Breast epithelium (tissue), 3 donors: ENCODE measurements at regions not wholly inside any gene's neighbourhood (a gene's known extent, or its start where the extent isn't known, plus 50 kb on each side); places are given as distances from the start of the nearest gene placed in this dataset.
"Not testable (repeated sequence)": the region's sequence is repeated elsewhere in the genome, so short reads cannot be mapped to it uniquely, and the experiment has no call there.

Experiments
- POLR2A ChIP-seq: fragments of 450-650 bp; IDR thresholded peaks from one replicate; pipeline ENCODE4 v1.6.1; 2016; ENCODE audit warnings: antibody characterized with exemption, mild to moderate bottlenecking, moderate library complexity
- POLR2AphosphoS5 ChIP-seq, 3 donors: sonication (generic); formaldehyde crosslinking; IDR thresholded peaks; one replicate each; pipeline ENCODE4 v1.6.1; 2017; ENCODE audit warnings: antibody characterized with exemption in 3 of 3
- TF ChIP-seq, protein P1 (sequence below), 3 donors: fragments of 450-650 bp; IDR thresholded peaks; one replicate each; pipeline ENCODE4 v1.5.1; 2016 to 2017; ENCODE audit warnings: antibody characterized with exemption in 3 of 3, mild to moderate bottlenecking in 3 of 3, moderate library complexity in 3 of 3

DNA sequence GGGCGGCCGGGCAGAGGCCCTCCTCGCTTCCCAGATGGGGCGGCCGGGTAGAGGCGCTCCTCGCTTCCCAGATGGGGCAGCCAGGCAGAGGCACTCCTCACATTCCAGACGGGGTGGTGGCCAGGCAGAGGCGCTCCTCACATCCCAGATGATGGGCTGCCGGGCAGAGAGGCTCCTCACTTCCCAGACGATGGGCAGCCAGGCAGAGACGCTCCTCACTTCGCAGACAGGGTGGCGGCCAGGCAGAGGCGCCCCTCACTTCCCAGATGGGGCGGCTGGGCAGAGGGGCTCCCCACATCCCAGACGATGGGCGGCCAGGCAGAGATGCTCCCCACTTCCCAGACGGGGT, 83.1 kb upstream of the TFPI start:
- TF ChIP-seq, protein P1, sequence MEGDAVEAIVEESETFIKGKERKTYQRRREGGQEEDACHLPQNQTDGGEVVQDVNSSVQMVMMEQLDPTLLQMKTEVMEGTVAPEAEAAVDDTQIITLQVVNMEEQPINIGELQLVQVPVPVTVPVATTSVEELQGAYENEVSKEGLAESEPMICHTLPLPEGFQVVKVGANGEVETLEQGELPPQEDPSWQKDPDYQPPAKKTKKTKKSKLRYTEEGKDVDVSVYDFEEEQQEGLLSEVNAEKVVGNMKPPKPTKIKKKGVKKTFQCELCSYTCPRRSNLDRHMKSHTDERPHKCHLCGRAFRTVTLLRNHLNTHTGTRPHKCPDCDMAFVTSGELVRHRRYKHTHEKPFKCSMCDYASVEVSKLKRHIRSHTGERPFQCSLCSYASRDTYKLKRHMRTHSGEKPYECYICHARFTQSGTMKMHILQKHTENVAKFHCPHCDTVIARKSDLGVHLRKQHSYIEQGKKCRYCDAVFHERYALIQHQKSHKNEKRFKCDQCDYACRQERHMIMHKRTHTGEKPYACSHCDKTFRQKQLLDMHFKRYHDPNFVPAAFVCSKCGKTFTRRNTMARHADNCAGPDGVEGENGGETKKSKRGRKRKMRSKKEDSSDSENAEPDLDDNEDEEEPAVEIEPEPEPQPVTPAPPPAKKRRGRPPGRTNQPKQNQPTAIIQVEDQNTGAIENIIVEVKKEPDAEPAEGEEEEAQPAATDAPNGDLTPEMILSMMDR (IDR thresholded peaks at IDR 0.05) = not testable (repeated sequence)
- TF ChIP-seq POLR2A; POLR2AphosphoS5 (IDR thresholded peaks at IDR 0.05): not testable (repeated sequence)
